ENCODE measurements at regions not wholly inside any gene's neighbourhood (a gene's known extent, or its start where the extent isn't known, plus 50 kb on each side); places are given as distances from the start of the nearest gene placed in this dataset.

DNA sequence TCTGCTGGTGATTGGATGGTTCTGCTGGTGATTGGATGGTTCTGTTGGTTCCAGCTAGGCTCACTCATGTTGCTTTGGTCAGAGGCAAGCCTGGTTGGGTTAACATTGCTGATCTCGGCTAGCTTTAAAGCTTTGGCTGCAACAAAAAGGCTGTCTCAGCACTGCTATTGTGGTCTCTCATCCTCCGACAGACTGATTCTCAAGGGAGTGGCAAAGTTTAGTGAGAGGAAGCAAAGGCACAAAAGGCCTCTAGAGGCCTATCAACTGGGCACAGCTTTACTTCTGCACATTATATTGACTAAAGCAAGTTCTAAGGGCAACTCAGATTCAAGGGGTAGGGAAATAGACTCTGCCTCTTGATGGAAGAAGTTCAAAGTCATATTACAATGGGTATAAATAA is 84.7 kb upstream of the LGR5 start:
- TF ChIP-seq, protein P1, sequence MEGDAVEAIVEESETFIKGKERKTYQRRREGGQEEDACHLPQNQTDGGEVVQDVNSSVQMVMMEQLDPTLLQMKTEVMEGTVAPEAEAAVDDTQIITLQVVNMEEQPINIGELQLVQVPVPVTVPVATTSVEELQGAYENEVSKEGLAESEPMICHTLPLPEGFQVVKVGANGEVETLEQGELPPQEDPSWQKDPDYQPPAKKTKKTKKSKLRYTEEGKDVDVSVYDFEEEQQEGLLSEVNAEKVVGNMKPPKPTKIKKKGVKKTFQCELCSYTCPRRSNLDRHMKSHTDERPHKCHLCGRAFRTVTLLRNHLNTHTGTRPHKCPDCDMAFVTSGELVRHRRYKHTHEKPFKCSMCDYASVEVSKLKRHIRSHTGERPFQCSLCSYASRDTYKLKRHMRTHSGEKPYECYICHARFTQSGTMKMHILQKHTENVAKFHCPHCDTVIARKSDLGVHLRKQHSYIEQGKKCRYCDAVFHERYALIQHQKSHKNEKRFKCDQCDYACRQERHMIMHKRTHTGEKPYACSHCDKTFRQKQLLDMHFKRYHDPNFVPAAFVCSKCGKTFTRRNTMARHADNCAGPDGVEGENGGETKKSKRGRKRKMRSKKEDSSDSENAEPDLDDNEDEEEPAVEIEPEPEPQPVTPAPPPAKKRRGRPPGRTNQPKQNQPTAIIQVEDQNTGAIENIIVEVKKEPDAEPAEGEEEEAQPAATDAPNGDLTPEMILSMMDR (IDR thresholded peaks at IDR 0.05): no peak
- TF ChIP-seq POLR2A (IDR thresholded peaks at IDR 0.05): no peak
